Stimulated activated naive CD4-positive, alpha-beta T cell treated with Interleukin-2 at 50 U/mL for 16 hours (primary cell): ENCODE measurements at regions not wholly inside any gene's neighbourhood (a gene's known extent, or its start where the extent isn't known, plus 50 kb on each side); places are given as distances from the start of the nearest gene placed in this dataset.
"Not testable (repeated sequence)": the region's sequence is repeated elsewhere in the genome, so short reads cannot be mapped to it uniquely, and the experiment has no call there.

Experiments
- DNase-seq: peaks from one replicate; lab custom pipeline; 2025; lab: John Stamatoyannopoulos, UW

GRCh38 chr10:64733980-64734379 lies 1212.8 kb downstream of the REEP3 start:
- no peak for DNase-seq

- no peak for DNase-seq
Observed at GRCh38 chr10:64738462-64738861, 1217.3 kb downstream of the REEP3 start.

- no peak for DNase-seq
Observed at GRCh38 chr10:64745565-64745964, 1224.4 kb downstream of the REEP3 start.

- DNase-seq = no peak
Observed at GRCh38 chr10:64750672-64751071, 1229.5 kb downstream of the REEP3 start.

GRCh38 chr10:64753516-64753915 lies 1232.3 kb downstream of the REEP3 start:
- no peak for DNase-seq

- no peak for DNase-seq
Observed at GRCh38 chr10:64760371-64760770, 1239.2 kb downstream of the REEP3 start.

GRCh38 chr10:64762861-64763260 lies 1241.7 kb downstream of the REEP3 start:
- no peak for DNase-seq

GRCh38 chr10:64765498-64765897 lies 1244.3 kb downstream of the REEP3 start:
- DNase-seq = no peak

GRCh38 chr10:64771253-64772050 lies 1250.3 kb downstream of the REEP3 start:
- no peak for DNase-seq

GRCh38 chr10:64773357-64773756 lies 1252.2 kb downstream of the REEP3 start:
- no peak for DNase-seq

GRCh38 chr10:64784451-64784850 lies 1263.2 kb downstream of the REEP3 start:
- DNase-seq = not testable (repeated sequence)

- no peak for DNase-seq
Observed at GRCh38 chr10:64785816-64786215, 1264.6 kb downstream of the REEP3 start.

GRCh38 chr10:64786989-64787388 lies 1265.8 kb downstream of the REEP3 start:
- DNase-seq = no peak

GRCh38 chr10:64795847-64796246 lies 1274.6 kb downstream of the REEP3 start:
- DNase-seq = no peak

- DNase-seq = no peak
Observed at GRCh38 chr10:64798297-64798696, 1277.1 kb downstream of the REEP3 start.

GRCh38 chr10:64808233-64808632 lies 1287.0 kb downstream of the REEP3 start:
- not testable (repeated sequence) for DNase-seq

- DNase-seq = not testable (repeated sequence)
Observed at GRCh38 chr10:64810046-64810445, 1288.8 kb downstream of the REEP3 start.

- no peak for DNase-seq
Observed at GRCh38 chr10:64813391-64813790, 1292.2 kb downstream of the REEP3 start.

GRCh38 chr10:64814201-64814600 lies 1293.0 kb downstream of the REEP3 start:
- no peak for DNase-seq

- DNase-seq = no peak
Observed at GRCh38 chr10:64829888-64830412, 1308.7 kb downstream of the REEP3 start.

- DNase-seq = no peak
Observed at GRCh38 chr10:64830869-64831268, 1309.7 kb downstream of the REEP3 start.

GRCh38 chr10:64840341-64840740 lies 1319.1 kb downstream of the REEP3 start:
- DNase-seq = no peak

- no peak for DNase-seq
Observed at GRCh38 chr10:64846700-64847099, 1325.5 kb downstream of the REEP3 start.

GRCh38 chr10:64855941-64856340 lies 1334.7 kb downstream of the REEP3 start:
- DNase-seq = no peak
